CD4-positive, alpha-beta memory T cell (primary cell): ENCODE measurements at regions not wholly inside any gene's neighbourhood (a gene's known extent, or its start where the extent isn't known, plus 50 kb on each side); places are given as distances from the start of the nearest gene placed in this dataset.
"Not testable (repeated sequence)": the region's sequence is repeated elsewhere in the genome, so short reads cannot be mapped to it uniquely, and the experiment has no call there.

Experiments used
- CTCF ChIA-PET: fragments of 350-600 bp; sonication (Branson Sonifier 250); formaldehyde crosslinking; loops from one replicate; lab custom pipeline; 2021; ENCODE audit warnings: inconsistent platforms; ENCODE audit not compliant: partially characterized antibody; lab: Charles Lee
- POLR2A ChIA-PET: fragments of 350-600 bp; sonication (Branson Sonifier 250); formaldehyde crosslinking; loops from one replicate; lab custom pipeline; 2021; ENCODE audit not compliant: partially characterized antibody; lab: Charles Lee
- DNase-seq, 5 donors: peaks; one replicate each; pipeline versions ENCODE4 v3.0.0 to v3.0.0-alpha.2; 2020 to 2022; ENCODE audit warnings: mixed read lengths in 1 of 5
- H3K27ac ChIP-seq: one replicate; pipeline ENCODE4 v1.7.0; 2013; ENCODE audit warnings: low read depth, low read length
- H3K27me3 ChIP-seq: 2 replicates; pipeline ENCODE4 v1.7.0; 2013; ENCODE audit warnings: mild to moderate bottlenecking, low read length, moderate library complexity; ENCODE audit not compliant: insufficient read depth
- H3K36me3 ChIP-seq: 2 replicates; pipeline ENCODE4 v1.7.0; 2013; ENCODE audit warnings: mild to moderate bottlenecking, low read length, moderate library complexity; ENCODE audit not compliant: insufficient read depth
- H3K4me1 ChIP-seq: 2 replicates; pipeline ENCODE4 v1.7.0; 2013; ENCODE audit warnings: mild to moderate bottlenecking, low read length, moderate library complexity; ENCODE audit not compliant: insufficient read depth
- H3K4me3 ChIP-seq, 2 donors: one replicate each; pipeline ENCODE4 v1.7.0; 2013; ENCODE audit warnings: low read length in 2 of 2, mild to moderate bottlenecking in 1 of 2
- H3K9me3 ChIP-seq, 2 donors: one replicate each; pipeline ENCODE4 v1.7.0; 2013; ENCODE audit warnings: low read length in 2 of 2, control low read depth in 1 of 2; ENCODE audit not compliant: control insufficient read depth in 1 of 2
- H3K27ac Mint-ChIP-seq, 7 donors: one replicate each; pipeline ENCODE4 v1.8.0; 2020 to 2021; ENCODE audit warnings: mixed read lengths in 7 of 7, mild to moderate bottlenecking in 6 of 7, inconsistent platforms in 3 of 7, moderate library complexity in 3 of 7
- H3K27me3 Mint-ChIP-seq, 2 donors: one replicate each; pipeline ENCODE4 v1.8.0; 2020 to 2021; ENCODE audit warnings: mixed read lengths in 2 of 2
- H3K36me3 Mint-ChIP-seq, 2 donors: one replicate each; pipeline ENCODE4 v1.8.0; 2020 to 2021; ENCODE audit warnings: mixed read lengths in 2 of 2, inconsistent platforms in 1 of 2, mild to moderate bottlenecking in 1 of 2
- H3K4me1 Mint-ChIP-seq, 4 donors: one replicate each; pipeline ENCODE4 v1.8.0; 2020 to 2021; ENCODE audit warnings: mixed read lengths in 4 of 4, mild to moderate bottlenecking in 1 of 4
- H3K4me3 Mint-ChIP-seq, 8 donors: one replicate each; pipeline ENCODE4 v1.8.0; 2020 to 2021; ENCODE audit warnings: mixed read lengths in 8 of 8, mild to moderate bottlenecking in 7 of 8, moderate library complexity in 6 of 8, inconsistent platforms in 3 of 8
- H3K9me3 Mint-ChIP-seq, 8 donors: one replicate each; pipeline ENCODE4 v1.8.0; 2020 to 2021; ENCODE audit warnings: mixed read lengths in 8 of 8, mild to moderate bottlenecking in 5 of 8, inconsistent platforms in 3 of 8, moderate library complexity in 1 of 8
- intact Hi-C: fragments of 100-400 bp; cut with micrococcal nuclease; formaldehyde crosslinking; loops from one replicate; pipeline ENCODE4 v1.15.1; 2023

- H3K36me3 ChIP-seq, result no peaks in the 10 kb centered on the region
- no peak overlapping the region for H3K27ac Mint-ChIP-seq
- no peaks in the 10 kb centered on the region for H3K36me3 Mint-ChIP-seq
- H3K4me1 Mint-ChIP-seq, result no peaks in the 10 kb centered on the region
- POLR2A ChIA-PET, result no interaction called here
- H3K9me3 ChIP-seq, result no peaks in the 10 kb centered on the region
- H3K4me3 Mint-ChIP-seq, result no peak overlapping the region
- H3K27me3 ChIP-seq, result no peaks in the 10 kb centered on the region
- H3K27me3 Mint-ChIP-seq, result no peaks in the 10 kb centered on the region
- peaks cover 0 to 25% (median 4%) of the 10 kb centered on the region in 8 donors for H3K9me3 Mint-ChIP-seq
- no peak for DNase-seq
- CTCF ChIA-PET, result no interaction called here
- no peak overlapping the region for H3K4me3 ChIP-seq
- no peaks in the 10 kb centered on the region for H3K4me1 ChIP-seq
- H3K27ac ChIP-seq, result no peak overlapping the region
- intact Hi-C loops, result no loop called here
Observed at GRCh38 chr2:183780072-183780471, 655.8 kb downstream of the NUP35 start.

GRCh38 chr2:183782436-183782835, 658.2 kb downstream of the NUP35 start:
- no peak overlapping the region for H3K27ac Mint-ChIP-seq
- DNase-seq, result no peak
- intact Hi-C loops, result no loop called here
- H3K27me3 Mint-ChIP-seq, result no peaks in the 10 kb centered on the region
- H3K9me3 Mint-ChIP-seq, result peaks cover 0 to 14% (median 3%) of the 10 kb centered on the region in 8 donors
- Histone ChIP-seq H3K9me3 (no peaks in the 10 kb centered on the region), H3K27me3 (no peaks in the 10 kb centered on the region), H3K27ac (no peak overlapping the region), H3K4me1 (no peaks in the 10 kb centered on the region), H3K4me3 (no peak overlapping the region), H3K36me3 (no peaks in the 10 kb centered on the region)
- no peak overlapping the region for H3K4me3 Mint-ChIP-seq
- CTCF ChIA-PET, result no interaction called here
- POLR2A ChIA-PET, result no interaction called here
- H3K36me3 Mint-ChIP-seq, result no peaks in the 10 kb centered on the region
- H3K4me1 Mint-ChIP-seq, result no peaks in the 10 kb centered on the region

- H3K27ac ChIP-seq, H3K36me3 ChIP-seq, H3K4me3 Mint-ChIP-seq, DNase-seq, H3K27me3 ChIP-seq, H3K4me1 ChIP-seq, intact Hi-C loops, H3K27me3 Mint-ChIP-seq, H3K36me3 Mint-ChIP-seq, H3K9me3 ChIP-seq, H3K4me1 Mint-ChIP-seq, H3K27ac Mint-ChIP-seq, CTCF ChIA-PET, H3K4me3 ChIP-seq, POLR2A ChIA-PET: not testable (repeated sequence)
- H3K9me3 Mint-ChIP-seq, result peaks cover 0 to 30% (median 9%) of the 10 kb centered on the region in 8 donors
Observed at GRCh38 chr2:183788796-183789195, 664.6 kb downstream of the NUP35 start.

- H3K27ac Mint-ChIP-seq, intact Hi-C loops, H3K4me1 ChIP-seq, POLR2A ChIA-PET, CTCF ChIA-PET, H3K4me3 Mint-ChIP-seq, H3K4me1 Mint-ChIP-seq, DNase-seq, H3K36me3 Mint-ChIP-seq, H3K27me3 Mint-ChIP-seq, H3K36me3 ChIP-seq, H3K4me3 ChIP-seq, H3K9me3 ChIP-seq, H3K27me3 ChIP-seq, H3K27ac ChIP-seq: not testable (repeated sequence)
- H3K9me3 Mint-ChIP-seq, result peaks cover 0 to 45% (median 11%) of the 10 kb centered on the region in 8 donors
Observed at GRCh38 chr2:183792165-183792924, 668.1 kb downstream of the NUP35 start.

GRCh38 chr2:183798535-183798934, 674.3 kb downstream of the NUP35 start:
- H3K27me3 Mint-ChIP-seq, result no peaks in the 10 kb centered on the region
- Histone ChIP-seq H3K4me3 (no peak overlapping the region), H3K4me1 (no peaks in the 10 kb centered on the region), H3K36me3 (no peaks in the 10 kb centered on the region), H3K9me3 (no peaks in the 10 kb centered on the region), H3K27me3 (no peaks in the 10 kb centered on the region), H3K27ac (no peak overlapping the region)
- no peaks in the 10 kb centered on the region for H3K36me3 Mint-ChIP-seq
- ChIA-PET POLR2A (no interaction called here), CTCF (no interaction called here)
- H3K4me3 Mint-ChIP-seq, result no peak overlapping the region
- no peaks in the 10 kb centered on the region for H3K4me1 Mint-ChIP-seq
- DNase-seq, result no peak
- intact Hi-C loops, result no loop called here
- no peak overlapping the region for H3K27ac Mint-ChIP-seq
- H3K9me3 Mint-ChIP-seq, result peaks cover 0 to 28% (median 7%) of the 10 kb centered on the region in 8 donors

- Histone ChIP-seq H3K4me1 (no peaks in the 10 kb centered on the region), H3K27ac (no peak overlapping the region), H3K9me3 (no peaks in the 10 kb centered on the region), H3K27me3 (no peaks in the 10 kb centered on the region), H3K4me3 (no peak overlapping the region), H3K36me3 (no peaks in the 10 kb centered on the region)
- intact Hi-C loops, result no loop called here
- Mint-ChIP-seq H3K27ac (no peak overlapping the region), H3K27me3 (no peaks in the 10 kb centered on the region), H3K4me1 (no peaks in the 10 kb centered on the region), H3K4me3 (no peak overlapping the region), H3K36me3 (no peaks in the 10 kb centered on the region), H3K9me3 (peaks cover 0 to 20% (median 5%) of the 10 kb centered on the region in 8 donors)
- ChIA-PET POLR2A (no interaction called here), CTCF (no interaction called here)
- no peak for DNase-seq
Observed at GRCh38 chr2:183799761-183800160, 675.5 kb downstream of the NUP35 start.

- ChIA-PET POLR2A (no interaction called here), CTCF (no interaction called here)
- Mint-ChIP-seq H3K27me3 (no peaks in the 10 kb centered on the region), H3K4me1 (no peaks in the 10 kb centered on the region), H3K4me3 (no peak overlapping the region), H3K36me3 (no peaks in the 10 kb centered on the region), H3K9me3 (peaks cover 0 to 21% (median 5%) of the 10 kb centered on the region in 8 donors), H3K27ac (no peak overlapping the region)
- no peaks in the 10 kb centered on the region for H3K9me3 ChIP-seq
- no peaks in the 10 kb centered on the region for H3K4me1 ChIP-seq
- H3K27me3 ChIP-seq, result no peaks in the 10 kb centered on the region
- no peak for DNase-seq
- H3K36me3 ChIP-seq, result no peaks in the 10 kb centered on the region
- no peak overlapping the region for H3K27ac ChIP-seq
- intact Hi-C loops, result no loop called here
- H3K4me3 ChIP-seq, result no peak overlapping the region
Observed at GRCh38 chr2:183803596-183803995, 679.4 kb downstream of the NUP35 start.
